ENCODE measurements at regions not wholly inside any gene's neighbourhood (a gene's known extent, or its start where the extent isn't known, plus 50 kb on each side); places are given as distances from the start of the nearest gene placed in this dataset.

GRCh38 chr3:158882445-158882844, 80.6 kb downstream of the MFSD1 start:
- H3K4me1 ChIP-seq (ENCODE audit: control insufficient read depth, insufficient read depth, low read length), result no peaks in the 10 kb centered on the region
- no peak for DNase-seq
- intact Hi-C loops (cut with micrococcal nuclease), result no loop called here
- Mint-ChIP-seq H3K27me3 (ENCODE audit: low read depth in 2 of 2) (peaks cover 7 to 9% of the 10 kb centered on the region in 2 donors), H3K27ac (no peak overlapping the region), H3K4me3 (no peak overlapping the region), H3K36me3 (peaks cover 5% of the 10 kb centered on the region), H3K4me1 (peaks cover 0 to 3% of the 10 kb centered on the region in 2 donors), H3K9me3 (peaks cover 3 to 5% of the 10 kb centered on the region in 2 donors)
- H3K4me3 ChIP-seq (ENCODE audit: low read length), result no peak overlapping the region
- no peaks in the 10 kb centered on the region for H3K27me3 ChIP-seq (ENCODE audit: control insufficient read depth, insufficient read depth, low read length)
- no peak overlapping the region for H3K27ac ChIP-seq (ENCODE audit: low read length)
- no peak for ATAC-seq
- no peaks in the 10 kb centered on the region for H3K36me3 ChIP-seq (ENCODE audit: control insufficient read depth, insufficient read depth, low read length)
- H3K9me3 ChIP-seq (ENCODE audit: control insufficient read depth, insufficient read depth, low read length), result peaks cover 7% of the 10 kb centered on the region
- no peak for TF ChIP-seq CTCF (IDR thresholded peaks at IDR 0.05)
- WGBS (ENCODE audit: insufficient coverage), result 80% methylated on average over 3 of the region's 4 CpGs

GRCh38 chr3:158896729-158897128, 94.9 kb downstream of the MFSD1 start:
- no peak overlapping the region for H3K27ac ChIP-seq (ENCODE audit: low read length)
- no peak for TF ChIP-seq CTCF (IDR thresholded peaks at IDR 0.05)
- H3K36me3 ChIP-seq (ENCODE audit: control insufficient read depth, insufficient read depth, low read length), result no peaks in the 10 kb centered on the region
- H3K36me3 Mint-ChIP-seq, result no peaks in the 10 kb centered on the region
- intact Hi-C loops (cut with micrococcal nuclease), result no loop called here
- no peaks in the 10 kb centered on the region for H3K4me1 Mint-ChIP-seq
- H3K4me3 ChIP-seq (ENCODE audit: low read length), result no peak overlapping the region
- H3K4me1 ChIP-seq (ENCODE audit: control insufficient read depth, insufficient read depth, low read length), result no peaks in the 10 kb centered on the region
- no peaks in the 10 kb centered on the region for H3K9me3 ChIP-seq (ENCODE audit: control insufficient read depth, insufficient read depth, low read length)
- H3K27me3 Mint-ChIP-seq (ENCODE audit: low read depth in 2 of 2), result peaks cover 0 to 9% of the 10 kb centered on the region in 2 donors
- ATAC-seq (no peak), DNase-seq (no peak)
- H3K4me3 Mint-ChIP-seq, result no peak overlapping the region
- H3K27ac Mint-ChIP-seq, result no peak overlapping the region
- no peaks in the 10 kb centered on the region for H3K9me3 Mint-ChIP-seq
- WGBS (ENCODE audit: insufficient coverage), result 82% methylated on average over 4 of the region's 6 CpGs
- no peaks in the 10 kb centered on the region for H3K27me3 ChIP-seq (ENCODE audit: control insufficient read depth, insufficient read depth, low read length)

GRCh38 chr3:158906749-158907148, 104.9 kb downstream of the MFSD1 start:
- ATAC-seq (no peak), DNase-seq (no peak)
- Mint-ChIP-seq H3K9me3 (peaks cover 3 to 4% of the 10 kb centered on the region in 2 donors), H3K27ac (no peak overlapping the region), H3K36me3 (no peaks in the 10 kb centered on the region), H3K4me1 (no peaks in the 10 kb centered on the region), H3K27me3 (ENCODE audit: low read depth in 2 of 2) (peaks cover 0 to 5% of the 10 kb centered on the region in 2 donors), H3K4me3 (no peak overlapping the region)
- WGBS (ENCODE audit: insufficient coverage), result 96% methylated on average over 1 of the region's 1 CpG
- no peak overlapping the region for H3K27ac ChIP-seq (ENCODE audit: low read length)
- no peak overlapping the region for H3K4me3 ChIP-seq (ENCODE audit: low read length)
- H3K36me3 ChIP-seq (ENCODE audit: control insufficient read depth, insufficient read depth, low read length), result no peaks in the 10 kb centered on the region
- no peaks in the 10 kb centered on the region for H3K4me1 ChIP-seq (ENCODE audit: control insufficient read depth, insufficient read depth, low read length)
- intact Hi-C loops (cut with micrococcal nuclease), result no loop called here
- no peak for TF ChIP-seq CTCF (IDR thresholded peaks at IDR 0.05)
- no peaks in the 10 kb centered on the region for H3K9me3 ChIP-seq (ENCODE audit: control insufficient read depth, insufficient read depth, low read length)
- no peaks in the 10 kb centered on the region for H3K27me3 ChIP-seq (ENCODE audit: control insufficient read depth, insufficient read depth, low read length)

GRCh38 chr3:158908187-158908734, 106.4 kb downstream of the MFSD1 start:
- Histone ChIP-seq H3K9me3 (ENCODE audit: control insufficient read depth, insufficient read depth, low read length) (no peaks in the 10 kb centered on the region), H3K36me3 (ENCODE audit: control insufficient read depth, insufficient read depth, low read length) (no peaks in the 10 kb centered on the region), H3K27me3 (ENCODE audit: control insufficient read depth, insufficient read depth, low read length) (no peaks in the 10 kb centered on the region), H3K27ac (ENCODE audit: low read length) (no peak overlapping the region), H3K4me3 (ENCODE audit: low read length) (no peak overlapping the region), H3K4me1 (ENCODE audit: control insufficient read depth, insufficient read depth, low read length) (no peaks in the 10 kb centered on the region)
- TF ChIP-seq CTCF (IDR thresholded peaks at IDR 0.05), result no peak
- DNase-seq, result no peak
- Mint-ChIP-seq H3K27me3 (ENCODE audit: low read depth in 2 of 2) (peaks cover 0 to 5% of the 10 kb centered on the region in 2 donors), H3K4me3 (no peak overlapping the region), H3K27ac (no peak overlapping the region), H3K36me3 (no peaks in the 10 kb centered on the region), H3K9me3 (peaks cover 3 to 4% of the 10 kb centered on the region in 2 donors), H3K4me1 (no peaks in the 10 kb centered on the region)
- ATAC-seq, result no peak
- WGBS (ENCODE audit: insufficient coverage), result 60% methylated on average over 1 of the region's 2 CpGs
- intact Hi-C loops (cut with micrococcal nuclease), result no loop called here

Data from natural killer cell (primary cell).